ENCODE measurements at regions not wholly inside any gene's neighbourhood (a gene's known extent, or its start where the extent isn't known, plus 50 kb on each side); places are given as distances from the start of the nearest gene placed in this dataset.

GRCh38 chr15:93188236-93188635, 99.2 kb upstream of the RGMA start:
- TF ChIP-seq ZC3H10 (CRISPR knock-in tag; IDR thresholded peaks at IDR 0.05): no peak
- no peak for TF ChIP-seq ARNTL (CRISPR knock-in tag; IDR thresholded peaks at IDR 0.05; ENCODE audit: borderline replicate concordance, low read depth)
- TF ChIP-seq RARB (CRISPR knock-in tag; IDR thresholded peaks at IDR 0.05): no peak
- TF ChIP-seq OSR1 (CRISPR knock-in tag; IDR thresholded peaks at IDR 0.05): no peak
- TF ChIP-seq, protein P1, sequence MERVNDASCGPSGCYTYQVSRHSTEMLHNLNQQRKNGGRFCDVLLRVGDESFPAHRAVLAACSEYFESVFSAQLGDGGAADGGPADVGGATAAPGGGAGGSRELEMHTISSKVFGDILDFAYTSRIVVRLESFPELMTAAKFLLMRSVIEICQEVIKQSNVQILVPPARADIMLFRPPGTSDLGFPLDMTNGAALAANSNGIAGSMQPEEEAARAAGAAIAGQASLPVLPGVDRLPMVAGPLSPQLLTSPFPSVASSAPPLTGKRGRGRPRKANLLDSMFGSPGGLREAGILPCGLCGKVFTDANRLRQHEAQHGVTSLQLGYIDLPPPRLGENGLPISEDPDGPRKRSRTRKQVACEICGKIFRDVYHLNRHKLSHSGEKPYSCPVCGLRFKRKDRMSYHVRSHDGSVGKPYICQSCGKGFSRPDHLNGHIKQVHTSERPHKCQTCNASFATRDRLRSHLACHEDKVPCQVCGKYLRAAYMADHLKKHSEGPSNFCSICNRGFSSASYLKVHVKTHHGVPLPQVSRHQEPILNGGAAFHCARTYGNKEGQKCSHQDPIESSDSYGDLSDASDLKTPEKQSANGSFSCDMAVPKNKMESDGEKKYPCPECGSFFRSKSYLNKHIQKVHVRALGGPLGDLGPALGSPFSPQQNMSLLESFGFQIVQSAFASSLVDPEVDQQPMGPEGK (CRISPR knock-in tag; IDR thresholded peaks at IDR 0.05; ENCODE audit: borderline replicate concordance): no peak
- TF ChIP-seq, protein P2, sequence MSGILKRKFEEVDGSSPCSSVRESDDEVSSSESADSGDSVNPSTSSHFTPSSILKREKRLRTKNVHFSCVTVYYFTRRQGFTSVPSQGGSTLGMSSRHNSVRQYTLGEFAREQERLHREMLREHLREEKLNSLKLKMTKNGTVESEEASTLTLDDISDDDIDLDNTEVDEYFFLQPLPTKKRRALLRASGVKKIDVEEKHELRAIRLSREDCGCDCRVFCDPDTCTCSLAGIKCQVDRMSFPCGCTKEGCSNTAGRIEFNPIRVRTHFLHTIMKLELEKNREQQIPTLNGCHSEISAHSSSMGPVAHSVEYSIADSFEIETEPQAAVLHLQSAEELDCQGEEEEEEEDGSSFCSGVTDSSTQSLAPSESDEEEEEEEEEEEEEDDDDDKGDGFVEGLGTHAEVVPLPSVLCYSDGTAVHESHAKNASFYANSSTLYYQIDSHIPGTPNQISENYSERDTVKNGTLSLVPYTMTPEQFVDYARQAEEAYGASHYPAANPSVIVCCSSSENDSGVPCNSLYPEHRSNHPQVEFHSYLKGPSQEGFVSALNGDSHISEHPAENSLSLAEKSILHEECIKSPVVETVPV (CRISPR knock-in tag; IDR thresholded peaks at IDR 0.05): no peak
